ENCODE measurements at regions not wholly inside any gene's neighbourhood (a gene's known extent, or its start where the extent isn't known, plus 50 kb on each side); places are given as distances from the start of the nearest gene placed in this dataset.

- H3K9me3 ChIP-seq (ENCODE audit: insufficient read depth, low read depth, low read length): no peaks in the 10 kb centered on the region
- no peak overlapping the region for H3K4me3 ChIP-seq (ENCODE audit: low read length)
- H3K27ac ChIP-seq (ENCODE audit: low read length): no peak overlapping the region
- no peaks in the 10 kb centered on the region for H3K27me3 ChIP-seq (ENCODE audit: insufficient read depth, low read length)
- peaks cover 3% of the 10 kb centered on the region; the same call in 1 of the 2 replicates for H3K4me1 ChIP-seq (ENCODE audit: insufficient read depth, low read length)
- H3K9ac ChIP-seq (ENCODE audit: low read depth, low read length): no peak overlapping the region
- H3K36me3 ChIP-seq (ENCODE audit: insufficient read depth, low read depth, low read length): no peaks in the 10 kb centered on the region
These were observed 246.7 kb upstream of the MARCKS start for GRCh38 chr6:113610377-113610988.

DNA sequence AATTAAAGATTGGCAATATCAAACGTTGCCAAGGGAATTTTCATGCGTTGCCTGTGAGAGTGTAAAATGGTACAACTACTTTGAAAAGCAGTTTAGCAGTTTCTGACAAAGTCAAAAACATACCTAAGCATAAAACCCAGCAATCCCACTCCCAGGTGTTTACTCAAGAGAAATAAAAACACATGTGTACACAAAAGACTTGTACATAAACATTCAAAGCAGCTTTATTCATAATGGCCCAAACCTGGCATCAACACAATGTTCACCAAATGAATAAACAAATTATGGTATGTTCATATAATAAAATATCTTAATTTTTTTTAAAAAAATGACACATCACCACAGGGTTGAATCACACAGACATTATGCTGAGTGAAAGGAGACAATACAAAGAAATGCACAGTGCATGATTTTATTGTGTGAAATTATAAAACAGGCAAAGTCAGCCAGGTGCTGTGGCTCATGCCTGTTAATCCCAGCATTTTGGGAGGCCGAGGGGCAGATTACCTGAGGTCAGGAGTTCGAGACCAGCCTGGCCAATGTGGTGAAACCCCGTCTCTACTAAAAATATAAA is 240.4 kb upstream of the MARCKS start:
- H3K27me3 ChIP-seq (ENCODE audit: insufficient read depth, low read length): no peaks in the 10 kb centered on the region
- no peaks in the 10 kb centered on the region for H3K9me3 ChIP-seq (ENCODE audit: insufficient read depth, low read depth, low read length)
- no peaks in the 10 kb centered on the region for H3K36me3 ChIP-seq (ENCODE audit: insufficient read depth, low read depth, low read length)
- H3K4me1 ChIP-seq (ENCODE audit: insufficient read depth, low read length): no peaks in the 10 kb centered on the region; the same call in 1 of the 2 replicates
- no peak overlapping the region for H3K27ac ChIP-seq (ENCODE audit: low read length)
- no peak overlapping the region for H3K4me3 ChIP-seq (ENCODE audit: low read length)
- no peak overlapping the region for H3K9ac ChIP-seq (ENCODE audit: low read depth, low read length)

DNA sequence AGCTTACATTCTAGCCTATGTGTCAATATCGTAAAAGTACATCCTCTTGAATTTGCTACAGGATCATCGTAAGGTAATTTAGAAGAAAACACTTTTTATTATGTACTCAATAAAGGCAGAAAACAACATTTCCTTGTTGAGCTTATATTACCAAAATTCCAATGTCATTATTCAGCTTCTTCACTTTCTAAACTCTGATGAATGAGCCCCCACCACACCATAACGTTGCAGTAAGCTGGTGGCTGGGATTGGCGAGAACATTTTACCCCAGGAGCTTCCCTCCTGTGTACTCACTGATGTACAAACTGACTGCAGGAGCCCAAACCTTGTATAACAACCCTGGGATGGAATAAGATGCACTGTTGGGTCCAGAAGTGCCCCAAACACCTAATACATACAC is 238.1 kb upstream of the MARCKS start:
- Histone ChIP-seq H3K9ac (ENCODE audit: low read depth, low read length) (no peak overlapping the region), H3K4me1 (ENCODE audit: insufficient read depth, low read length) (no peaks in the 10 kb centered on the region; the same call in 1 of the 2 replicates), H3K9me3 (ENCODE audit: insufficient read depth, low read depth, low read length) (no peaks in the 10 kb centered on the region), H3K27me3 (ENCODE audit: insufficient read depth, low read length) (no peaks in the 10 kb centered on the region), H3K4me3 (ENCODE audit: low read length) (no peak overlapping the region), H3K27ac (ENCODE audit: low read length) (no peak overlapping the region), H3K36me3 (ENCODE audit: insufficient read depth, low read depth, low read length) (no peaks in the 10 kb centered on the region)

GRCh38 chr6:113620386-113620785 is 236.8 kb upstream of the MARCKS start:
- Histone ChIP-seq H3K9me3 (ENCODE audit: insufficient read depth, low read depth, low read length) (no peaks in the 10 kb centered on the region), H3K4me3 (ENCODE audit: low read length) (no peak overlapping the region), H3K27ac (ENCODE audit: low read length) (no peak overlapping the region), H3K4me1 (ENCODE audit: insufficient read depth, low read length) (no peaks in the 10 kb centered on the region; the same call in 1 of the 2 replicates), H3K9ac (ENCODE audit: low read depth, low read length) (no peak overlapping the region), H3K36me3 (ENCODE audit: insufficient read depth, low read depth, low read length) (no peaks in the 10 kb centered on the region), H3K27me3 (ENCODE audit: insufficient read depth, low read length) (no peaks in the 10 kb centered on the region)

DNA sequence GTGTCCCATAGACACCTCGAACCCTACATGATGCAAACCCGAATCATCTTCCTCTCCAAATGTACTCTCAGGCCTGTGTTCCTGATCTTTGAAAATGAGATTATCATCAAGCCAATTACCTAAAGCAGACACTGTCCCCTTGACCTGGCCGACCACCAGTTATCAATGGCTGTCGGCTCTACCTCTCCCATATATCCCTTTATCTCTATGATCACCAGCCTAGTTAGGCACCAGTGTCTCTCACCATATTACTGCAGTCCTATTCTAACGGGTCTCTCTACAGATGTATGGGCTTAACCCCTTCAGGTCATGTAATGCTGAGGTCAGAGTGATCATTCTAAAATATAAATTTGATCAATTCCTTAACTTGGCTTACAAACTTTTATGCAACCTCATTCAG is 234.9 kb upstream of the MARCKS start:
- H3K27ac ChIP-seq (ENCODE audit: low read length): no peak overlapping the region
- no peaks in the 10 kb centered on the region for H3K27me3 ChIP-seq (ENCODE audit: insufficient read depth, low read length)
- no peaks in the 10 kb centered on the region; the same call in 1 of the 2 replicates for H3K4me1 ChIP-seq (ENCODE audit: insufficient read depth, low read length)
- no peak overlapping the region for H3K9ac ChIP-seq (ENCODE audit: low read depth, low read length)
- H3K36me3 ChIP-seq (ENCODE audit: insufficient read depth, low read depth, low read length): no peaks in the 10 kb centered on the region
- H3K4me3 ChIP-seq (ENCODE audit: low read length): no peak overlapping the region
- no peaks in the 10 kb centered on the region for H3K9me3 ChIP-seq (ENCODE audit: insufficient read depth, low read depth, low read length)

DNA sequence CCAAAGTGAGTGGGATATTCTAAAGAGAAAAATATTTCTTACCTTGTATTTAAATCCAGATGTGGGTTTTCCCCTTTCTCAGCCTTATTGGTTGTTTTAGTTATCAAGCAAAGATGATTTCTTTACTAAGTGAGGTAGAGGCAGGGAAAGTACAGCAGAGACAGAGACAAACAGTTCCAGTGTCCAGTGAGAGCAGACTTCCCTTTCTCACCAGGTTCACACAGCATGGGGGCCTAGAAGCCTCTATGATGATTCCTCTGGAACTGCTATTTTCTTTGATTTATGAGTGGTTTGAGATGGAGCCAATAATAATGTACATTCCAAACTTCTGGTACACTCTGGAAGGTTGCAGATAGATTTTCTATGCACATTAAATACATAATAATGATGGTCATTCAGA is 234.0 kb upstream of the MARCKS start:
- Histone ChIP-seq H3K36me3 (ENCODE audit: insufficient read depth, low read depth, low read length) (no peaks in the 10 kb centered on the region), H3K27me3 (ENCODE audit: insufficient read depth, low read length) (no peaks in the 10 kb centered on the region), H3K27ac (ENCODE audit: low read length) (no peak overlapping the region), H3K9ac (ENCODE audit: low read depth, low read length) (no peak overlapping the region), H3K4me3 (ENCODE audit: low read length) (no peak overlapping the region), H3K4me1 (ENCODE audit: insufficient read depth, low read length) (no peaks in the 10 kb centered on the region; the same call in 1 of the 2 replicates), H3K9me3 (ENCODE audit: insufficient read depth, low read depth, low read length) (no peaks in the 10 kb centered on the region)

- Histone ChIP-seq H3K36me3 (ENCODE audit: insufficient read depth, low read depth, low read length) (no peaks in the 10 kb centered on the region), H3K27ac (ENCODE audit: low read length) (no peak overlapping the region), H3K9me3 (ENCODE audit: insufficient read depth, low read depth, low read length) (no peaks in the 10 kb centered on the region), H3K9ac (ENCODE audit: low read depth, low read length) (no peak overlapping the region), H3K27me3 (ENCODE audit: insufficient read depth, low read length) (no peaks in the 10 kb centered on the region), H3K4me1 (ENCODE audit: insufficient read depth, low read length) (no peaks in the 10 kb centered on the region), H3K4me3 (ENCODE audit: low read length) (no peak overlapping the region)
These were observed 231.3 kb upstream of the MARCKS start for GRCh38 chr6:113625850-113626249.

- Histone ChIP-seq H3K27me3 (ENCODE audit: insufficient read depth, low read length) (no peaks in the 10 kb centered on the region), H3K9ac (ENCODE audit: low read depth, low read length) (no peak overlapping the region), H3K4me3 (ENCODE audit: low read length) (no peak overlapping the region), H3K36me3 (ENCODE audit: insufficient read depth, low read depth, low read length) (no peaks in the 10 kb centered on the region), H3K4me1 (ENCODE audit: insufficient read depth, low read length) (no peaks in the 10 kb centered on the region), H3K9me3 (ENCODE audit: insufficient read depth, low read depth, low read length) (no peaks in the 10 kb centered on the region), H3K27ac (ENCODE audit: low read length) (no peak overlapping the region)
These were observed 230.7 kb upstream of the MARCKS start for GRCh38 chr6:113626475-113626874.

- no peaks in the 10 kb centered on the region for H3K36me3 ChIP-seq (ENCODE audit: insufficient read depth, low read depth, low read length)
- H3K9me3 ChIP-seq (ENCODE audit: insufficient read depth, low read depth, low read length): no peaks in the 10 kb centered on the region
- H3K4me3 ChIP-seq (ENCODE audit: low read length): no peak overlapping the region
- no peaks in the 10 kb centered on the region for H3K4me1 ChIP-seq (ENCODE audit: insufficient read depth, low read length)
- H3K27ac ChIP-seq (ENCODE audit: low read length): no peak overlapping the region
- H3K27me3 ChIP-seq (ENCODE audit: insufficient read depth, low read length): no peaks in the 10 kb centered on the region
- H3K9ac ChIP-seq (ENCODE audit: low read depth, low read length): no peak overlapping the region
These were observed 229.7 kb upstream of the MARCKS start for GRCh38 chr6:113627480-113627879.

GRCh38 chr6:113629256-113629655 is 227.9 kb upstream of the MARCKS start:
- no peak overlapping the region for H3K27ac ChIP-seq (ENCODE audit: low read length)
- H3K9ac ChIP-seq (ENCODE audit: low read depth, low read length): no peak overlapping the region
- no peaks in the 10 kb centered on the region for H3K27me3 ChIP-seq (ENCODE audit: insufficient read depth, low read length)
- no peaks in the 10 kb centered on the region for H3K4me1 ChIP-seq (ENCODE audit: insufficient read depth, low read length)
- no peak overlapping the region for H3K4me3 ChIP-seq (ENCODE audit: low read length)
- H3K36me3 ChIP-seq (ENCODE audit: insufficient read depth, low read depth, low read length): no peaks in the 10 kb centered on the region
- no peaks in the 10 kb centered on the region for H3K9me3 ChIP-seq (ENCODE audit: insufficient read depth, low read depth, low read length)

- H3K27ac ChIP-seq (ENCODE audit: low read length): no peak overlapping the region
These were observed 227.0 kb upstream of the MARCKS start for GRCh38 chr6:113629975-113630737.

More at GRCh38 chr6:113629975-113630737, 227.0 kb upstream of the MARCKS start:
- H3K27me3 ChIP-seq (ENCODE audit: insufficient read depth, low read length): no peaks in the 10 kb centered on the region
- H3K4me3 ChIP-seq (ENCODE audit: low read length): no peak overlapping the region
- H3K9ac ChIP-seq (ENCODE audit: low read depth, low read length): no peak overlapping the region
- no peaks in the 10 kb centered on the region for H3K4me1 ChIP-seq (ENCODE audit: insufficient read depth, low read length)
- H3K36me3 ChIP-seq (ENCODE audit: insufficient read depth, low read depth, low read length): no peaks in the 10 kb centered on the region
- H3K9me3 ChIP-seq (ENCODE audit: insufficient read depth, low read depth, low read length): no peaks in the 10 kb centered on the region

All from iPS-20b (cell line).